HT-29 (cell line): ENCODE measurements at regions not wholly inside any gene's neighbourhood (a gene's known extent, or its start where the extent isn't known, plus 50 kb on each side); places are given as distances from the start of the nearest gene placed in this dataset.
"Not testable (repeated sequence)": the region's sequence is repeated elsewhere in the genome, so short reads cannot be mapped to it uniquely, and the experiment has no call there.

Source experiments
- DNase-seq: peaks from one replicate; pipeline ENCODE4 v3.0.0-alpha.2; 2015; ENCODE audit warnings: low spot score

- DNase-seq: no peak
These were observed 278.4 kb downstream of the NDUFA10 start for GRCh38 chr2:239746559-239747246.

- no peak for DNase-seq
These were observed 279.5 kb downstream of the NDUFA10 start for GRCh38 chr2:239745386-239746227.

- no peak for DNase-seq
These were observed 280.3 kb downstream of the NDUFA10 start for GRCh38 chr2:239744706-239745340.

GRCh38 chr2:239743206-239743605 is 281.9 kb downstream of the NDUFA10 start:
- DNase-seq: no peak

GRCh38 chr2:239742377-239742776 is 282.8 kb downstream of the NDUFA10 start:
- DNase-seq: no peak

GRCh38 chr2:239739206-239739605 is 285.9 kb downstream of the NDUFA10 start:
- DNase-seq: no peak

GRCh38 chr2:239738159-239738558 is 287.0 kb downstream of the NDUFA10 start:
- DNase-seq: no peak

- no peak for DNase-seq
These were observed 288.0 kb downstream of the NDUFA10 start for GRCh38 chr2:239737144-239737463.

GRCh38 chr2:239736358-239737143 is 288.6 kb downstream of the NDUFA10 start:
- no peak for DNase-seq

GRCh38 chr2:239735829-239736357 is 289.2 kb downstream of the NDUFA10 start:
- DNase-seq: no peak

GRCh38 chr2:239735131-239735828 is 289.9 kb downstream of the NDUFA10 start:
- DNase-seq: no peak

- no peak for DNase-seq
These were observed 290.6 kb downstream of the NDUFA10 start for GRCh38 chr2:239734436-239735005.

- DNase-seq: no peak
These were observed 292.5 kb downstream of the NDUFA10 start for GRCh38 chr2:239732666-239733010.

- DNase-seq: no peak
These were observed 293.0 kb downstream of the NDUFA10 start for GRCh38 chr2:239731998-239732665.

GRCh38 chr2:239731422-239731821 is 293.7 kb downstream of the NDUFA10 start:
- DNase-seq: no peak

GRCh38 chr2:239730897-239731296 is 294.2 kb downstream of the NDUFA10 start:
- no peak for DNase-seq

- DNase-seq: not testable (repeated sequence)
These were observed 294.6 kb downstream of the NDUFA10 start for GRCh38 chr2:239730567-239730882.

- no peak for DNase-seq
These were observed 295.2 kb downstream of the NDUFA10 start for GRCh38 chr2:239729681-239730566.

- DNase-seq: no peak
These were observed 296.0 kb downstream of the NDUFA10 start for GRCh38 chr2:239729151-239729550.
